GM13977 (cell line): ENCODE measurements at regions not wholly inside any gene's neighbourhood (a gene's known extent, or its start where the extent isn't known, plus 50 kb on each side); places are given as distances from the start of the nearest gene placed in this dataset.

Experiments
- DNase-seq: peaks from one replicate; pipeline ENCODE4 v3.0.0; 2012; ENCODE audit warnings: low spot score
- in situ Hi-C: fragments of 300-500 bp; cut with MboI; formaldehyde crosslinking; loops from one replicate; pipeline ENCODE4 v1.12.0; 2022; ENCODE audit warnings: low sequenced_read_pairs, low pct_unique_long_range_greater_than_20kb, mixed read lengths, inconsistent platforms; ENCODE audit not compliant: unreplicated experiment
- TF ChIP-seq, protein P1 (sequence below): IDR thresholded peaks from 2 replicates; pipeline ENCODE4 v1.5.1; 2012; ENCODE audit warnings: mild to moderate bottlenecking, control low read depth; ENCODE audit not compliant: insufficient read depth; ENCODE audit errors: extremely low read depth, missing control alignments

DNA sequence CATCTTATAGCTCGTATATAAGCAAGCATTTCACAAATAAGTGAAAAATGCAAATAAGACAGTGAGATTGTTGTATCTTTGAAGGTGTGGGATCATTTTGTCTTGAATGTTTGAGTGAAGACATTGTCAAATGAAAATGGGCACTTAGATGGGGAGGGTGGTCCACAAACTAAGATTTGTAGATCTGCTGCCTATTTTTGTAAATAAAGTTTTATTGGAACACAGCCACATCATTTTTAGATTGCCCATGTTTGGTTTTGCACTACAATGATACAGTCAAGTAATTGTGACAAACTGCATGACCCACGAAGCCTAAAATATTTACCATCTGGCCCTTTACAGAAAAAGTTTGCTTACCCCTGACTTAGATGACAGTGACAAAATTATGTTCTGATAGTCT, 156.7 kb downstream of the PAH start:
- TF ChIP-seq, protein P1, sequence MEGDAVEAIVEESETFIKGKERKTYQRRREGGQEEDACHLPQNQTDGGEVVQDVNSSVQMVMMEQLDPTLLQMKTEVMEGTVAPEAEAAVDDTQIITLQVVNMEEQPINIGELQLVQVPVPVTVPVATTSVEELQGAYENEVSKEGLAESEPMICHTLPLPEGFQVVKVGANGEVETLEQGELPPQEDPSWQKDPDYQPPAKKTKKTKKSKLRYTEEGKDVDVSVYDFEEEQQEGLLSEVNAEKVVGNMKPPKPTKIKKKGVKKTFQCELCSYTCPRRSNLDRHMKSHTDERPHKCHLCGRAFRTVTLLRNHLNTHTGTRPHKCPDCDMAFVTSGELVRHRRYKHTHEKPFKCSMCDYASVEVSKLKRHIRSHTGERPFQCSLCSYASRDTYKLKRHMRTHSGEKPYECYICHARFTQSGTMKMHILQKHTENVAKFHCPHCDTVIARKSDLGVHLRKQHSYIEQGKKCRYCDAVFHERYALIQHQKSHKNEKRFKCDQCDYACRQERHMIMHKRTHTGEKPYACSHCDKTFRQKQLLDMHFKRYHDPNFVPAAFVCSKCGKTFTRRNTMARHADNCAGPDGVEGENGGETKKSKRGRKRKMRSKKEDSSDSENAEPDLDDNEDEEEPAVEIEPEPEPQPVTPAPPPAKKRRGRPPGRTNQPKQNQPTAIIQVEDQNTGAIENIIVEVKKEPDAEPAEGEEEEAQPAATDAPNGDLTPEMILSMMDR: no peak
- in situ Hi-C loops: no loop called here

DNA sequence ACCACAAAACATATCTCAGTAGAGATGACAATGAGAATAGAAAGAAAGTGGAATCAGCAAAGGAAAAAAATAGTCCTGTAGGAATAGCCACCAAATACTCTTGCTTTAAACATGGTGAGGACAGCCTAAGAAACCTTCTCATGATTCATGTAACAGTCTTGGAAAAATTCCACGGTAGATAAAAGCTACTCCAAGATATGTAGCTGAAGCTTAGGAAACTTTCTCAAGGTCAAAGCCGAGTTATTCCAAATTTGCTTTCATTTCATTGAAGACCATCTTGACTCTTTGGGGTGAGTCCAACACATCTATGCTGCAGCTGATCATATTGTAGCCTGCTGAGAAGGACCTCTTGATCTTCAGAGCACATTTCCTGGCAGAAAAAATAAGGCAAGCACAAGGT, 157.6 kb downstream of the PAH start:
- in situ Hi-C loops: no loop called here
- DNase-seq: no peak
- TF ChIP-seq, protein P1: no peak

More for the DNA sequence above, 156.7 kb downstream of the PAH start:
- DNase-seq: no peak

DNA sequence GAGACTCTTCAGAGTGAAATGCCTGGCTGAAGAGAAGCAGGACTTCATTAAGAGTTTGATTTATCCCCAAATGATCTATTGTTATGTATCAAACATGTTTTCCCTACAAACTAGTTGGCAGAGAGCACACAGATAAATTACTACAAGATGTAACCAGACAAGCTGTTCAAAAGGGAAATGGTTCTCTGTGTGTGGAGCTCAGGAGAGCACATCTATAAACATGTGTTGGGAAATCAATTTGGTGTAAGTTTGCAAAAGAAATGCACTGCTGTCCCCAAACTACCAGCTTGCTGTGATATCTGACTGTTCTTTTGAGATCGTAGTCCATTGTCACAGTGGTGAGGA, 159.2 kb downstream of the PAH start:
- DNase-seq: no peak
- in situ Hi-C loops: no loop called here
- TF ChIP-seq, protein P1: no peak

DNA sequence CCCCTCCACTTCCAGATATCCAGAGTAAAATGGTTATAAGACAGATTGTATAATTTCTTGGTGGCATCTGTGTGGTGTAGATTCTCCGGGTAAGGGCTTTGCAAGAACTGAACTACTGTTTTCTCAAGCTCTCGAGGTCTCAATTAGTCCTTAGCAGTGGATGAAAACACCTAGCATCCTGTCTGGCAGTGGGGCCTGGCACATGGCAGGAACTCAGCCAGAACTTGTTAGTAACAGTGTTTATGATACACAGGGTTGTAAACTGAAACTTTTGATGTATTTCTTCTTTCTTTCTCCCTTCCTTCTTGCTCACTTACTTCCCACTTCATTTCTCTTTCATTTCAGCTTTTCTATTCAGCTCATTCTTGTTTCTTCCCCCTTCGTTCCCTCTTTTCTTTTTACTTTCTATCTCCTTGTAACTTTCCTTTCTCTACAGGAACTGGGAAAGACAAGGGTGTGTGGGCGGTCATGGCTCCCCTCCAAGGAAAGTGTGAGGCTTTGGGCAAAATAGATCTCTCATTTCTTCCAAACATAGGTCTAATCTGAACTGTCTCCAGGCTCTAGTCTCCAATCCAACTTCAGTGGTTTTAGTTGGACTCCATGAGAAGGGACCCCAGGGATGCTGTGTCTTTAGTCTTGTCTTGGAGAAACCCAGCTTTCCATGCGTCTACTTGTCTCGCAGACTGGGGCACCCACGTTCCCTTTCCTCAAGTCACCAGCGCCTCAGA, 159.7 kb downstream of the PAH start:
- TF ChIP-seq, protein P1: no peak
- no peak for DNase-seq
- in situ Hi-C loops: no loop called here

DNA sequence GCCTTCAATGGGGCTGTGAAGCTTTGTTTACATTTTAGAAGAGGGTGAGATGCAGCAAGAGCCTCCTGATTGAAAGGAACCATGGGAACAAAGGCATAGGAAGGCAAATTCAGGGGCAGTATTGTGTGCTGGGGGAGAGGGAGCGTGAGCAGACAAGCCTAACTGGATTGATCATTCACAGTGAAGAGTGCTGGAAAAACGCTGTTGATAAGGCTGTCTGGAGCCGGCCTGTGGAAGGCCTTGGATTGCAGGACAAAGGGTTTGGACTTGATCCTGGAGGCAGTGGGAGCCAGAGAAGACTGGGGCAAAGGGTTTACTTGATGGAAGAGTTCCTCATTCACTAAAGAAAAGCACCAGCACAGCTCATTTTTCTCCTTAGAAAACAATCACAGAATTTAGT, 160.5 kb downstream of the PAH start:
- no peak for DNase-seq
- TF ChIP-seq, protein P1: no peak
- in situ Hi-C loops: no loop called here

DNA sequence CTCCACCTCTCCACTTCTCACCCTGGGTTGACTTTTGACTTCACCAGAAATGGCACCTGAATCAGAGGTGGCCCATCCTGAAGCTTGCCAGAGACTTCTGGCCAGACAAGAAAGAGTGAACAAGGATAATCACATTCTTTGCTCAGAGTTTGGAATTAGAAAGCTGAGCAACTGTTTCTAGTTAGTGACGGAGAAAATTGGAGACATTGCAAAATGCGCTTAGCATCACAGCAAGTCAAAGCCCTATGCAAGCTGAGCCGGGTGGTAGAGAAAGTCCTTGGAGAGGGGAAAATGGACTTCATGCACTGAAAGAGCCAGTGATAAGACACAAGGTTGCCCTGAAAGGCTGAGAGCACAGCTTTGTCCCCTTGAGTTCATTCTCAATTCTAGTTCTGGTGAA, 161.8 kb downstream of the PAH start:
- in situ Hi-C loops: no loop called here
- no peak for DNase-seq
- TF ChIP-seq, protein P1: no peak
